ENCODE measurements at regions not wholly inside any gene's neighbourhood (a gene's known extent, or its start where the extent isn't known, plus 50 kb on each side); places are given as distances from the start of the nearest gene placed in this dataset.

- TF ChIP-seq HSF1 (IDR thresholded peaks at IDR 0.05; ENCODE audit: low read depth, low read length) = no peak
- TF ChIP-seq TBL1XR1 (IDR thresholded peaks at IDR 0.05; ENCODE audit: low read depth, low read length) = no peak
- TF ChIP-seq E2F8 (IDR thresholded peaks at IDR 0.05; ENCODE audit: low read depth, partially characterized antibody) = no peak
- no peak for TF ChIP-seq PAX5 (IDR thresholded peaks at IDR 0.05; ENCODE audit: borderline replicate concordance, low read depth, low read length)
- TF ChIP-seq HCFC1 (IDR thresholded peaks at IDR 0.05; ENCODE audit: low read length) = no peak
- TF ChIP-seq HDAC2 (IDR thresholded peaks at IDR 0.05) = no peak
- no peak for TF ChIP-seq ZNF217 (IDR thresholded peaks at IDR 0.05)
- no peak for TF ChIP-seq JUNB (IDR thresholded peaks at IDR 0.05)
- TF ChIP-seq MLLT1 (IDR thresholded peaks at IDR 0.05) = no peak
- TF ChIP-seq IRF3 (IDR thresholded peaks at IDR 0.05) = no peak
Observed at GRCh38 chr5:63563008-63563917, 399.0 kb downstream of the HTR1A start (continued).

Data from GM12878 (cell line).